HG03457 (cell line): ENCODE measurements at regions not wholly inside any gene's neighbourhood (a gene's known extent, or its start where the extent isn't known, plus 50 kb on each side); places are given as distances from the start of the nearest gene placed in this dataset.
A peak's percentile ranks its signal among the peaks of the same experiment; 100 is the strongest.

ENCODE experiments used
- ATAC-seq: cut with Tn5 transposase; IDR thresholded peaks from one replicate; pipeline ENCODE4 v1.9.1; 2021; ENCODE audit warnings: moderate number of reproducible peaks; ENCODE audit not compliant: unreplicated experiment

DNA sequence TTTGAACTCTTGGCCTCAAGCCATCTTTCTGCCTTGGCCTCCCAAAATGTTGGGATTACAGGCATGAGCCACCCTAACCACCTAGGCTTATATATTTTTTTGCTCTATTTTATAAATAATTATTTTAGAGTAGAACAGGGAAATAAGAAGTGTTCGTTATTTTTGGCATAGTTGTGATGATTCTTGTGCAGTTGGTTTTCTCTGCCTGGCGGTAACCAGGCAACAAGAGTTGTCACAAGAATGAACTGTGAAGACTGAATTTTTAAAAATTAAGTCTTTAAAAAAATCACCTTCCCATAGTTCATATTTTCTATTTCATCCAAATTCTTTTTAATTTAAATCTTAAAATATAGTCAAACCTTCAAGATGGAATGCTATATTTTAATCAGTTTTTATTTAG is 310.2 kb downstream of the ARL6IP6 start:
- no peak for ATAC-seq

DNA sequence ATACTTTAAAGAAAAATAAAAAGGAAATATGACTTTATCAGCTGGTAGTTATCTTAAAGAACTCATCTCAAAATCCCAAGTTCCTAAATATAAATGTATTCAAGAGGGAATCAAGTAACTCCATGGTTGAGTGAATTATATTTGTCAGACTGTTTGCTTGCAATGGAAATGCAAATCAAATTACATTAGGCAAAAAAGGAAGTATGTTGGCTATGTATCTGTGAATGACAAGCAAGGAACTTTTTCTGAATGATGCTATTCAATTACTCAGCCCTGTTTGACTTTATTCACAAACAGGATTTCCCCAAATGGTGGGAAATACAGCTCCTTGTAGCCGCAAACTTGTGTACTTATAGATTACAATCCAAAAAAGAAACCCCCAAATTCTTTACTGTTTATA is 309.1 kb downstream of the ARL6IP6 start:
- no peak for ATAC-seq

- ATAC-seq, result no peak
Observed at GRCh38 chr2:153020201-153020600, 301.8 kb downstream of the ARL6IP6 start.

DNA sequence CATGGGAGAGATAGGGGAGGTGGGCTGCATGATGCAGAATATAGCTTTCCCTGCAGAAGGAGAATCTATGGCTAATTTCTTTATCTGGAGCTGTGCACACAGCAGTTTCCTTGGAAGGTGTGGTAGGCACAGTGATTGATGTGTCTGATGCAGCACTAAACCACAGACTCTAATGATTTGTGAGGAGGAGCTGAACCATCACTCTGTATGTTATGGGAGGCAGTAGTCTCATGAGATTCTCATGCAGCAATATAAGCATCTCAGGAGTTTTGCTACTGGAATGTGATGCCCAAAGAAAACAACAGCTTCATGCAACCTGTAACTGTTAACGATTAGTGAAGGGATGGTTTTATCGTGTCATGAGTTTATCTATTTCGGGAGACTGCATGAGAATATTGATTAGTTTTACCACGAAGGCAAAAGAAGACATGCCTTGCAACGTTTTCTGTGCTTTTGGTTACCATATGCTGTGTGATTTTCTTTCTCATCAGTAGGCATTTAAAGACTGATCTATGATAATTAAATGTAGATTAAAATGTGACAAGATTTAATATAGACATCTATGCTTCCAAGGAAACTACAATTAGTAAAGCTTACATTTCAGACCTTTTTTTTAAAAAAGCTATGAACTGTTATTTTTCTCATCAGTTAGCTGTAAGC is 286.8 kb downstream of the ARL6IP6 start:
- no peak for ATAC-seq

DNA sequence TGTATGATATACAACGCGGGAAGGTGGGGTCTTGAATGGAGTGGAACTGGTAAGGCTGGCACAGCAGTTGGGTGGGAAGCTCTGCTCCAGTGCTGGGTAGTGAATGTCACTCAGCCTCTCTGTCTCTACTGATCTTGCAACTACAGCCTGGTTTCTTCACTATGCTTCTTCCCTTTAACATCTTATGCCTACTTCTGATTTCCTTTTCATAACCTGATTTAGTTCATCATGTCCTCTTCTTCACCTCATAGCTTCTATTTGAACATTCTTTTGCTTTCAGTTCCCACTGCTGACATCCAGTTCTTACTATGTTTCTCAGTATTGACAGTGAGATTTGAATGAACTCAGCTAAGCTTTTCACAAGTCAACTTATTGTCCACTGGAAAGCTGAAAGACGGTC is 286.2 kb downstream of the ARL6IP6 start:
- ATAC-seq, result no peak

DNA sequence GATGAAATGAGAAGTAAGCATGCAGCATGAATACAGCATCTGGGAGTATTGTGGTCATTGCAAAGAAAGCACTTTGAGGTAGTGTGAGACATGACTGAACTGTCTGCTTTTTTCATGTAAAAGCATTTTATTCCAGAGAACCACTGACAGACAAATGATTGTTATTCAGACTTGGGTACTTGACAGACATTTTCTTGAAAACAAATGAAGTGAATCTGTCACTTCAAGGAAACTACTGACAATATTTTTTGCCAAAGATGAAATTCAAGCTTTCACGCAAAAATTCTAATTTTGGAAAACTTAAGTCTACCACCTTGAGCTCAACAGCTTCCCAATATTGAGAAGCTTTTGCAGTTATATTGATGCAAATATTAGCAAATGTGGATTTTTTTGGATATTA is 255.7 kb downstream of the ARL6IP6 start:
- no peak for ATAC-seq

DNA sequence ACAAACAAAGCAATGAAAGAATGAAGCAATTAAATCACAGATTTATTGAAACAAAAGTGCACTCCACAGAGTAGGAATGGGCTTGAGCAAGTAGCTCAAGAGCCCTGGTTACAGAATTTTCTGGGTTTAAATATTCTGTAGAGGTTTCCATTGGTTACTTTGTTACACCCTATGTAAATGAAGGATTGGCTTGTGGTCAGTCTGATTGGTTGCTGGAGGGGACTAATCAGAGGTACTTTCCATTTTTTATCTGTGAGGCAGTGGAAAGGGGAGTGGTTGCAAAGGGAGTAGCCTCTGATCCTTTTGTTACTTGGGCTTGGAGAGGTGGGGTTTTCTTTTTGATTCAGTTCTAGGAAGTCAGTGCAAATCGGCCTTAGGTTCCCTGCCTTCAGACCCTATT is 253.3 kb downstream of the ARL6IP6 start:
- ATAC-seq, result no peak

DNA sequence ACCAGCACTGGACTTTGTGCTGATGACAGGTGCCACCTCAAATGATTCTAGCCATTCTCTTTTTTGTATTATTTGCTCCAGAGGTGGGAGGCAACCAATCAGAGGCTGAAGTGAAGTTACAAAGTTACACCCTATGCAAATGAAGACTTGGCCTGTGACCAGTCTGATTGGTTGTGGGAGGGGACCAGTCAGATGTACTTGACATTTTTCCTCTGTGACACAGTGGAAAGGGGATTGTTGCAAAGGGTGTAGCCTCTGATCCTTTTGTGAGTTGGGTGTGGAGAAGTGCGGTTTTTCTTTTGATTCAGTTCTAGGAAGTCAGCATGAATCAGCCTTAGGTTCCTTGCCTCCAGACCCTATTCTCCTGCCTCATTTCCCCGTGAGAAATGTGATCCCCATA is 244.0 kb downstream of the ARL6IP6 start:
- ATAC-seq, result no peak

- no peak for ATAC-seq
Observed at GRCh38 chr2:152961351-152961750, 242.9 kb downstream of the ARL6IP6 start.

DNA sequence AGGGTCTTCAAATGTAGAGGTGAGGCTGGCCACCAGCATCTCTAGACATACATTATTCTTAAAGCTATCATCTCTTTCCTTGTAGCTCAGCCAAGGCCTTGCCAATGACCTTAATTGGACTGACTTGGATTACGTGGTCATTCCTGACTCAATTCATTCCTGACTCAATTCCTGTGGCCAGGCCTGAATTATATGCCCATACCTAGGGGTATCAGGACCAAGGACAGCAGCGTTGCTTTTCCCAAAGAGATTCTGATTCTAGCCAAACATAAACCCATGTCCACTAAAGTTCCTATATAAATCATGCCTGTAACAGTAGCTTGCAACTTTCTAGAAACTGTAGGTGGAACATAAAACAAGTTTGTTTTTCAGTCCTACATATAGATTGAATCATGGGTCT is 231.7 kb downstream of the ARL6IP6 start:
- no peak for ATAC-seq

DNA sequence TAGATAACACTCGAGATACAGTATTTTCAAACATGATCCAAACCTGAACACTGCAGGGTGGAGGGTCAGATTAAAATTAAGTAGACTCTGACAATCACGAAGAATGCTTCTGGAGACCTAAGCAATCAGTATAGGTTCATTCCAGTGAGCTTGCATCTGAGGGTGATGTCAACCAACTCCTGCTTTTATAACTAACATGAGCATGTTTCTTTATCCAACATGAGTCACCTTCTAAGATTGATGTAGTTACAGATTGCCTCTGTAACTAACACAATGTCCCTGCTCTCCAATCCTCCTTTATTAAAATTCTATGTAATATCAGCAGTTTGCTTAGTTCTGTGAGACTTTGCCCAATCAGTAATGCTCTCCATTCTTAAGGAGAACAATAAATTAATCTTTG is 225.7 kb downstream of the ARL6IP6 start:
- no peak for ATAC-seq

DNA sequence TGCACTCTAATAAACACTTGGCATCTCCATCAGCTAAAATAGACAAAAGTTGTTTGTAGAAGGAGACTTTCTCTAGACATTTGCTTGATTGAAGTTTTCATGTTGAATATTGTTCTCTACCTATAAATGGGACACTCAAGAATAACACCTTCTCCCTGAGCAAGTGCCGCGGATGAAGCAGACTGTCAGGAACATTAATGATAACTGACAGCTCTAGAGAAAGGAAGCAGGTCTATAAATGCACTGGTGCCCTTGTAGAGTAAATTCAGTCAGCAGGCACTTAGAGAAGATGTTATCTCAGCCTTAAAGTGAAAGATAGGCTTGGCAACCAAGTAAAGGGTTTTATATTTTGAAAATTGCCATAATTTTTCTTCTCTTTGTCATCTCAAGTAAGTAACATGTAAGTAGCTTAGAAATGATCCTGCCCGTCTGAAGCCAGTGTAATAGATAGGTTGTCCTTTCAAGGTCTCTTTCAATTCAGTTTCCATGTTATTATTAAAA is 224.6 kb downstream of the ARL6IP6 start:
- ATAC-seq, result no peak

DNA sequence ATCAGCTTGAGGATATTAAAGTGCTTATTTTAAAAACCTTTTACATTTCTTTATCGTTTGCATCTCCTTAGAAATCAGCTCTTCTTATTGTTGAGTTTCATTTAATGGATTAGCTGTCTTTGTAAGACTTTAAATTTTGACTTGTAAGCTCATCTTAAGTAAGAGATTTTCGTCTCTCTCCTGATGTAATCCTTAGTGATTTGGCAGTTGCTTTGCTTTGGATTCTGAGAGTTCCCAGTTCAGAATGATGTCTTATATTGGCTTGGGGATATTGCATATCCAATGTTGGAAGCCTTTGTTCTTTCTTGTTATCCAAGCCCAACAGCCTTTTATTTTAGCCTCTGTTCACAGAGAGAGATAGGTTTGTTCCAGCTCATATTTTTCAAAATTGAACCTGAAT is 212.1 kb downstream of the ARL6IP6 start:
- ATAC-seq, result no peak

GRCh38 chr2:152929628-152930027 is 211.2 kb downstream of the ARL6IP6 start:
- ATAC-seq, result no peak

- peak; percentile 72 for ATAC-seq
Observed at GRCh38 chr2:152925547-152926448, 207.4 kb downstream of the ARL6IP6 start.

DNA sequence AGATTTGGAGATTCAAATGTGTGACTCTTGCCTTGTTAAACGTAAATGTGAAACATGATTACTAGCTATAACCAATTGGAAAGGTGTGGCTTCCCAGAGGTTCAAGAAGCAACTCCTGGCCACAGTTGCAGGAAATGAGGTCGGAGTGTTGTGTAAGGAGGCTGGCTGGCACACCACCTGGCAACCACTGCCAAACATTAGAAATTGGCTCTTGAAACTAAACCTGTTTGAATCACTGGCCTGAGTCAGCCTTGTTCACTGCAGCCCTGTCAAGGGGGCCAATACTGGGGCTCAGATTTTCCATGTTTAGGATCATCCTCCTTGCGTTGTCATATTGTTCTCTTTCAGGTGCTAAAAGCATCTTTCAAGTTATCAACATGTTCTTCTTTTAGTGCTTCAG is 206.3 kb downstream of the ARL6IP6 start:
- no peak for ATAC-seq

DNA sequence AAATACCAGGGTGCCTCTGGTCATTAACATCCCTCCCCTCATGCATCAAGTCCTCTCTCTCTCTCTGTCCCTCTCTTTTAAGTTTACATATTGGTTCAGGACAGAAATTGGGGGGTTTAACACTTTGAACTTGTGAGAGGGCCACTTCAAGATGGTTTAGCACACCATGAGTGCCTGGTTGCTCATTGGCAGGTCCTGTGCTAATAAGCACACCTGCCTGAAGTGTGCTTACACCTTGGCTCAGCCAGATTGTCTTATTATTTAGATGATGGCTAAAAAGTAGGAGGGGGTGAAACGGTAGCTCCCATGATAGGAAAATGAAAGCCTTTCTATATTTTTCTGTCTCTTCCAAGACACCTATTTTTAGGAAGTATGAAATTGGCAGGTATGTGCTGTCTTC is 205.8 kb downstream of the ARL6IP6 start:
- ATAC-seq, result no peak

- ATAC-seq, result no peak
Observed at GRCh38 chr2:152920846-152921245, 202.4 kb downstream of the ARL6IP6 start.

DNA sequence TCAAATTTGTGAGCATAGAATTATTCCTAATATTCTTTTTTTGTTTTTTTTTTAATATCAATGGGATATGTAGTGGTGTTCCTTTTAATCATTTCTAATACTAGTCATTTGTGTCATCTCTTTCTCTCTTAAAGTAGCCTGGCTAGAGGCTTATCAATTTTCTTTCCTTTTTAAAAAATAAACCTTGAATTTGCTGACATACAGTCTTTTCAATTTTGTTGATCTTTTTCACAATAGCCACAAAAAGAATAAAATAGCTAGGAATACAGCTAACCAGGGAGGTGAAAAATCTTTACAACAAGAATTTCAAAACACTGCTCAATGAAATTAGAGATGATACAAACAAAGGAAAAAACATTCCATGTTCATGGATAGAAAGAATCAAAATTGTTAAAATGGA is 192.6 kb downstream of the ARL6IP6 start:
- ATAC-seq, result no peak

- ATAC-seq, result no peak
Observed at GRCh38 chr2:152907046-152907445, 188.6 kb downstream of the ARL6IP6 start.

DNA sequence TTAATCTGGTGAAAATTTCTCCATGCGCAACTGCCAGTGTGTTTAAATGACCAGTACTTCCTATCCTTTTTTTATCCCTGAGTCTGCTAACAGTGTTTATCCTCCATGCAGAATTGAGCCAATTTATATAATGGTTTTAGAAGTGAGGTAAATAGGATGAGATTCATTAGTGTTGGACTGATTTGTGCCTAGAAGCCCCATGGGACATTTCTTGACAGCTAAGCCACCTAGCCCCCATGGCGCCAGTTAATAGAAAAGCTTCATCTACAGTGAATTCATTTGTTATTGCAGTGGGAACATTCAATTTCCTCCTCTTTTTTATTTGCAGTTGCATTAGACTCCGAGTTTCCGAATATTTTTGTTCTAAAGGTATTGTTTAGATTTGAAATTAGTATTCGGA is 175.6 kb downstream of the ARL6IP6 start:
- no peak for ATAC-seq

DNA sequence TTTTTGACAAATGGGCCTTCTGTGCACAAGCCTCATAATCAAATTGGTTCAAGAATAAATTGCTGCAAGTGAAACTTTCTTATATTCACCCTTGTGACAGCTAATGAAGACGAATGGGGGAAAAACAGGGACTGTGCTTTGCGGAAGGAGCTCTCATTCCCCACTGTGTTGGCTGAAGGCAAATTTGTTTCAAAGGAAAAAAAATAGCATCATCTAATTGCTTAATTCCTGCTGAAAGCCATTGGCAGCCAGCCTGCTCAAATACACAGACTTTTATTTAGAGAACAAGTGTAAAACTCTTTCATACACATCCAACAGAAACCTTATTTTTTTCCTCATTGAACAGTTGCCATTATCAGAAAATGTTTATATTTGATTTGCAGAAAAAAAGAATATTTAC is 172.3 kb downstream of the ARL6IP6 start:
- ATAC-seq, result no peak
